HG03439 (cell line): ENCODE measurements at regions not wholly inside any gene's neighbourhood (a gene's known extent, or its start where the extent isn't known, plus 50 kb on each side); places are given as distances from the start of the nearest gene placed in this dataset.

ENCODE experiments used
- ATAC-seq: cut with Tn5 transposase; IDR thresholded peaks from one replicate; pipeline ENCODE4 v1.9.1; 2021; ENCODE audit warnings: mild to moderate bottlenecking, moderate library complexity; ENCODE audit not compliant: unreplicated experiment

GRCh38 chr5:36355516-36355915, 53.8 kb upstream of the RANBP3L start:
- no peak for ATAC-seq

GRCh38 chr5:36356915-36357314, 55.2 kb upstream of the RANBP3L start:
- ATAC-seq = no peak

- no peak for ATAC-seq
Measured at GRCh38 chr5:36357391-36357975, 55.8 kb upstream of the RANBP3L start.

GRCh38 chr5:36359267-36359666, 57.6 kb upstream of the RANBP3L start:
- no peak for ATAC-seq

GRCh38 chr5:36360307-36360706, 58.6 kb upstream of the RANBP3L start:
- no peak for ATAC-seq

- ATAC-seq = no peak
Measured at GRCh38 chr5:36363101-36363500, 61.4 kb upstream of the RANBP3L start.

- ATAC-seq = no peak
Measured at GRCh38 chr5:36363744-36364143, 62.0 kb upstream of the RANBP3L start.

GRCh38 chr5:36364473-36364872, 62.8 kb upstream of the RANBP3L start:
- ATAC-seq = no peak

- no peak for ATAC-seq
Measured at GRCh38 chr5:36365896-36366295, 64.2 kb upstream of the RANBP3L start.

- no peak for ATAC-seq
Measured at GRCh38 chr5:36366883-36367282, 65.2 kb upstream of the RANBP3L start.

GRCh38 chr5:36367524-36367923, 65.8 kb upstream of the RANBP3L start:
- ATAC-seq = no peak

- ATAC-seq = no peak
Measured at GRCh38 chr5:36369219-36369690, 67.6 kb upstream of the RANBP3L start.

- ATAC-seq = no peak
Measured at GRCh38 chr5:36370073-36370472, 68.4 kb upstream of the RANBP3L start.

- ATAC-seq = no peak
Measured at GRCh38 chr5:36371366-36371765, 69.7 kb upstream of the RANBP3L start.

GRCh38 chr5:36373527-36374086, 71.9 kb upstream of the RANBP3L start:
- no peak for ATAC-seq

- no peak for ATAC-seq
Measured at GRCh38 chr5:36374266-36374862, 72.7 kb upstream of the RANBP3L start.

GRCh38 chr5:36377192-36377591, 75.5 kb upstream of the RANBP3L start:
- no peak for ATAC-seq

GRCh38 chr5:36378551-36378950, 76.8 kb upstream of the RANBP3L start:
- no peak for ATAC-seq

- ATAC-seq = no peak
Measured at GRCh38 chr5:36382890-36383289, 81.2 kb upstream of the RANBP3L start.

GRCh38 chr5:36383942-36384341, 82.2 kb upstream of the RANBP3L start:
- no peak for ATAC-seq

GRCh38 chr5:36384845-36385244, 83.1 kb upstream of the RANBP3L start:
- no peak for ATAC-seq

- no peak for ATAC-seq
Measured at GRCh38 chr5:36385495-36385894, 83.8 kb upstream of the RANBP3L start.

- ATAC-seq = no peak
Measured at GRCh38 chr5:36388288-36388687, 86.6 kb upstream of the RANBP3L start.
